ENCODE measurements at regions not wholly inside any gene's neighbourhood (a gene's known extent, or its start where the extent isn't known, plus 50 kb on each side); places are given as distances from the start of the nearest gene placed in this dataset.

DNA sequence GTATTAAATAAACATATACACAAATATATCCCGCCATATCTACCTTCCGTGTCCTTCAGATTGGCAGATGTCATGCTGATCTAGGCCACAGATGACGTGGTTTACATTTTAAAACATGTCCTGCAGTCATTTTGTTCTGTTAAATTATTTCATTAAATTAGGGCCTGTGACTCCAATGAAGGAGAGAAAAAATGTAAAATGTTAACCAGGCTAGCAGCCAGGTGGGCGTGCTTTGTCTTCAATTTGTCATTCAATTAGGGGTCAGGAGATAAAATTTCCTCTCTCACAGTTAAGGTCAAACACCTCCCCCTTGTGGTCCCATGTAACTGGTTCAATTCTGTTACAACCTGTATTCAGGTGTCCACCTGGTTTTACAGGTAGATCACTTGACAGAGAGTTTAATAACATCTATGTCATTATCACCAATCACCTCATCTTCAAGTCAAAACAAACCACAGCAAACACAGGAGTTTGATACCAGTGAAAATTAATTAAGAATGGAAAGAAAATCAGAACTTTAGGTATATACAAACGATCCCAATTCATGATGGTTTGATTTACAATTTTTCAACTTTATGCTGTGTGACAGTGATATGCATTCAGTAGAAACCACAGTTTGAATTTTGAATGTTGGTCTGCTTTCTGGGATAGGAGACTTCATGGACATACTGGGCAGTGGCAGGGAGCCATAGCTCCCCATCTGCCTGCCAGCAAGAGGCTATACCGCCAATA, 339.4 kb downstream of the CMPK2 start:
- no peak for DNase-seq (ENCODE audit: low spot score)
- H3K27ac ChIP-seq = no peak overlapping the region
- no peaks in the 10 kb centered on the region for H3K9me3 ChIP-seq
- H3K4me1 ChIP-seq = no peaks in the 10 kb centered on the region
- H3K36me3 ChIP-seq = no peaks in the 10 kb centered on the region
- no peak overlapping the region for H3K4me3 ChIP-seq
- no peaks in the 10 kb centered on the region for H3K27me3 ChIP-seq
- TF ChIP-seq, protein P1, sequence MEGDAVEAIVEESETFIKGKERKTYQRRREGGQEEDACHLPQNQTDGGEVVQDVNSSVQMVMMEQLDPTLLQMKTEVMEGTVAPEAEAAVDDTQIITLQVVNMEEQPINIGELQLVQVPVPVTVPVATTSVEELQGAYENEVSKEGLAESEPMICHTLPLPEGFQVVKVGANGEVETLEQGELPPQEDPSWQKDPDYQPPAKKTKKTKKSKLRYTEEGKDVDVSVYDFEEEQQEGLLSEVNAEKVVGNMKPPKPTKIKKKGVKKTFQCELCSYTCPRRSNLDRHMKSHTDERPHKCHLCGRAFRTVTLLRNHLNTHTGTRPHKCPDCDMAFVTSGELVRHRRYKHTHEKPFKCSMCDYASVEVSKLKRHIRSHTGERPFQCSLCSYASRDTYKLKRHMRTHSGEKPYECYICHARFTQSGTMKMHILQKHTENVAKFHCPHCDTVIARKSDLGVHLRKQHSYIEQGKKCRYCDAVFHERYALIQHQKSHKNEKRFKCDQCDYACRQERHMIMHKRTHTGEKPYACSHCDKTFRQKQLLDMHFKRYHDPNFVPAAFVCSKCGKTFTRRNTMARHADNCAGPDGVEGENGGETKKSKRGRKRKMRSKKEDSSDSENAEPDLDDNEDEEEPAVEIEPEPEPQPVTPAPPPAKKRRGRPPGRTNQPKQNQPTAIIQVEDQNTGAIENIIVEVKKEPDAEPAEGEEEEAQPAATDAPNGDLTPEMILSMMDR (IDR thresholded peaks at IDR 0.05) = no peak

DNA sequence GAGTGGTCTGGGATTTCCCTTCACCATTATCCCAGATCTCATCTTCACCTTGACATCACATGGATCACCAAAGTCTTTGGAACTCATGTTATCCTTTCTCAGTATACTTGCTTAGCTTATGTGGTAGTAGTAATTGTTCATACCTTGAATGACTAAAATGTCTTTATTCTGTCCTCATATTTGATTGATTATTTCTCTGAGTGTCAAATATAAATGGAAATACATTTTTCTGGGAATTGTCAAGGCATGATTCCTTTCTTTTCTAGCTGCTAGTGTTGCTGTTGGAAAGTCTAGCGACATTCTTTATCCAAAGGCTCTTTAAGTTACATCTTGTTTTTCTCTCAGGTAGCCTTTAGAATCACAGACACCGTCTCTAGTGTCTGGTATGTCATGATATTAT, 334.4 kb downstream of the CMPK2 start:
- no peaks in the 10 kb centered on the region for H3K27me3 ChIP-seq
- TF ChIP-seq, protein P1 (IDR thresholded peaks at IDR 0.05) = no peak
- no peaks in the 10 kb centered on the region for H3K9me3 ChIP-seq
- no peak for DNase-seq (ENCODE audit: low spot score)
- H3K36me3 ChIP-seq = no peaks in the 10 kb centered on the region
- H3K4me3 ChIP-seq = no peak overlapping the region
- no peak overlapping the region for H3K27ac ChIP-seq
- no peaks in the 10 kb centered on the region for H3K4me1 ChIP-seq

DNA sequence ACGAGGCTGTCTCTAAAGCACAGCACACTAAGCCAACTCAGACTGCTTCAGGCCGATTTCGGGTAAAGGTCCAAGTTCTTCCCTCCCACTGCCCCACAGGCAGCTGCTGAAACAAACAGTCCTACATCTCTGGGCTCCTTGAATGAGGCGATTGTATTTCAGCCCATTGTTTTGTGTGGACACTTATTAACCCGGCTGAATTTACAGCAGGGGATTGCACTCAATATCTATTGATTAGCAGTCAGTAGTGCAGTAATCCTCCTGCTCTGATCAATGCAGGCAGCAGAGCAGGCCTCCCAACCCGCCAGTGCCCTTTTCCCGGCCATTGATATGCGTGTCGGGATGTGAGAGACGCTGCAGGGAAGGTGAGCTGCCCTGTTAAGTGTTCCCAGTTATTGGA, 330.1 kb downstream of the CMPK2 start:
- H3K27ac ChIP-seq = no peak overlapping the region
- H3K9me3 ChIP-seq = no peaks in the 10 kb centered on the region
- no peaks in the 10 kb centered on the region for H3K4me1 ChIP-seq
- H3K27me3 ChIP-seq = no peaks in the 10 kb centered on the region
- TF ChIP-seq, protein P1 (IDR thresholded peaks at IDR 0.05) = no peak
- no peak for DNase-seq (ENCODE audit: low spot score)
- H3K4me3 ChIP-seq = no peak overlapping the region
- no peaks in the 10 kb centered on the region for H3K36me3 ChIP-seq

DNA sequence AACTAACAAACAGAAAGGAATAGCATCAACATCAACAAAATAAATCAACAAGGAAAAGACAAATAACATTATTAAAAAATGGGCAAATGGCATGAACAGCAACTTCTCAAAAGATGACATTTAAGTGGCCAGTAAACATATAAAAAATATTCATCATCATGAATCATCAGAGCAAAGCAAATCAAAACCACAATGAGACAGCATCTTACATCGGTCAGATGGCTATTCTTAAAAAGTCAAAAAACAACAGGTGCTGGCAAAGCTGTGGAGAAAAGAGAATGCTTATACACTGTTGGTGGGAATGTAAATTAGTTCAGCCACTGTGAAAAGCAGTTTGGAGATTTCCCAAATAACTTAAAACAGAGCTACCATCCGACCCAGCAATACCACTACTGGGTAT, 327.1 kb downstream of the CMPK2 start:
- Histone ChIP-seq H3K9me3 (no peaks in the 10 kb centered on the region), H3K27me3 (no peaks in the 10 kb centered on the region), H3K4me3 (no peak overlapping the region), H3K27ac (no peak overlapping the region), H3K36me3 (no peaks in the 10 kb centered on the region), H3K4me1 (no peaks in the 10 kb centered on the region)
- DNase-seq (ENCODE audit: low spot score) = no peak
- TF ChIP-seq, protein P1 (IDR thresholded peaks at IDR 0.05) = no peak

DNA sequence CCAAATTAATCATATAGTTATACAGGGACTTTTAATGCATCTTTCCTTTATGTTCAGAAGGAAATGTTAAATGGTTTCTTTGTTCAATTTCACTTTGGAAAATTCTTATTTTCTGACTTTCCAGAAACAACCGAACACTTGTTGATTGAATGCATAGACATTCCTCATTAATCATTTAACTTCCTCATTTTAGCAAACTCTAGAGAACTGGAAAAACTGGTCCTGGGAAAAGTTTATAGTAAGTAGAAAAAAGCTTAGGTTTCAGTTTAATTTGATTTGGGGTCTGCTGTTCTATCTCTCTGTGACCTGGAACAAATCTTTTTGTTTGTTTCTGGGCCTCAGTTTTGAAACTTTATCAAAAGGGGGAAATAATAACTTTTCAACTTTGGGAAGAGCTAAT, 320.4 kb downstream of the CMPK2 start:
- no peak overlapping the region for H3K4me3 ChIP-seq
- TF ChIP-seq, protein P1 (IDR thresholded peaks at IDR 0.05) = no peak
- H3K4me1 ChIP-seq = no peaks in the 10 kb centered on the region
- no peak for DNase-seq (ENCODE audit: low spot score)
- no peaks in the 10 kb centered on the region for H3K36me3 ChIP-seq
- no peaks in the 10 kb centered on the region for H3K9me3 ChIP-seq
- H3K27ac ChIP-seq = no peak overlapping the region
- H3K27me3 ChIP-seq = no peaks in the 10 kb centered on the region

DNA sequence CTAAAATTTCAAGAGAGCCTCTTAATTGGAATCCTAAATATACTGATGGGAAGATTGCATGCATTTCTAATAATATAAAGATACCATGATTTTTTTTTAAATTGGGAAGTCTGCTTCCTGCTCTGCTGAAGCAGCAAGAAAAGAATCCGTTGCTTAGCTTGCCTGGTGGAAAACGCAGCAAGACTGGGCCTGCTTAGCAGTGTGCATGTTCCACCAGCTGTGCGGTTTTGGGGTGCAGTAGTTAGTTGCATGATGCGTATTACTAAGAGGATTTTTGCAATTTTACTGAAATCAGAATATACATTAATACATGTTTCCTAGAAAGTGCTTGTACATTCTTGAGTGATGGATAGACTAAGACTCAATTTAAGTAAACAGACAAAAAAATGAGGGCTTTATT, 319.9 kb downstream of the CMPK2 start:
- TF ChIP-seq, protein P1 (IDR thresholded peaks at IDR 0.05) = no peak
- no peak for DNase-seq (ENCODE audit: low spot score)
- no peaks in the 10 kb centered on the region for H3K36me3 ChIP-seq
- H3K4me3 ChIP-seq = no peak overlapping the region
- H3K4me1 ChIP-seq = no peaks in the 10 kb centered on the region
- H3K9me3 ChIP-seq = no peaks in the 10 kb centered on the region
- no peak overlapping the region for H3K27ac ChIP-seq
- no peaks in the 10 kb centered on the region for H3K27me3 ChIP-seq

All from right atrium auricular region (tissue), 2 donors.